ENCODE measurements at regions not wholly inside any gene's neighbourhood (a gene's known extent, or its start where the extent isn't known, plus 50 kb on each side); places are given as distances from the start of the nearest gene placed in this dataset.

- no peak overlapping the region for H3K4me3 Mint-ChIP-seq
Measured at GRCh38 chr5:124692950-124693349, 53.5 kb downstream of the ZNF608 start.

GRCh38 chr5:124692324-124692723 lies 54.1 kb downstream of the ZNF608 start:
- no peaks in the 10 kb centered on the region for H3K4me1 Mint-ChIP-seq (ENCODE audit: low read depth)
- H3K27ac Mint-ChIP-seq, result no peak overlapping the region
- peaks cover 2% of the 10 kb centered on the region for H3K36me3 Mint-ChIP-seq
- no peaks in the 10 kb centered on the region for H3K9me3 Mint-ChIP-seq (ENCODE audit: low read depth)
- H3K4me3 Mint-ChIP-seq, result no peak overlapping the region
- peaks cover 4% of the 10 kb centered on the region for H3K27me3 Mint-ChIP-seq

More at GRCh38 chr5:124692950-124693349, 53.5 kb downstream of the ZNF608 start:
- Mint-ChIP-seq H3K36me3 (peaks cover 2% of the 10 kb centered on the region), H3K27ac (no peak overlapping the region), H3K27me3 (peaks cover 4% of the 10 kb centered on the region), H3K4me1 (ENCODE audit: low read depth) (no peaks in the 10 kb centered on the region), H3K9me3 (ENCODE audit: low read depth) (no peaks in the 10 kb centered on the region)

- no peak overlapping the region for H3K27ac Mint-ChIP-seq
- no peaks in the 10 kb centered on the region for H3K9me3 Mint-ChIP-seq (ENCODE audit: low read depth)
- H3K4me1 Mint-ChIP-seq (ENCODE audit: low read depth), result no peaks in the 10 kb centered on the region
- H3K27me3 Mint-ChIP-seq, result peaks cover 4% of the 10 kb centered on the region
- no peak overlapping the region for H3K4me3 Mint-ChIP-seq
- H3K36me3 Mint-ChIP-seq, result no peaks in the 10 kb centered on the region
Measured at GRCh38 chr5:124689653-124690052, 56.8 kb downstream of the ZNF608 start.

GRCh38 chr5:124686239-124687004 lies 60.0 kb downstream of the ZNF608 start:
- Mint-ChIP-seq H3K9me3 (ENCODE audit: low read depth) (no peaks in the 10 kb centered on the region), H3K27me3 (peaks cover 2% of the 10 kb centered on the region), H3K4me1 (ENCODE audit: low read depth) (no peaks in the 10 kb centered on the region), H3K27ac (no peak overlapping the region), H3K36me3 (no peaks in the 10 kb centered on the region), H3K4me3 (no peak overlapping the region)

GRCh38 chr5:124685404-124685930 lies 61.0 kb downstream of the ZNF608 start:
- Mint-ChIP-seq H3K4me1 (ENCODE audit: low read depth) (no peaks in the 10 kb centered on the region), H3K9me3 (ENCODE audit: low read depth) (no peaks in the 10 kb centered on the region), H3K4me3 (no peak overlapping the region), H3K27ac (no peak overlapping the region), H3K36me3 (no peaks in the 10 kb centered on the region), H3K27me3 (peaks cover 2% of the 10 kb centered on the region)

- no peaks in the 10 kb centered on the region for H3K4me1 Mint-ChIP-seq (ENCODE audit: low read depth)
- H3K4me3 Mint-ChIP-seq, result no peak overlapping the region
- peaks cover 3% of the 10 kb centered on the region for H3K27me3 Mint-ChIP-seq
- H3K9me3 Mint-ChIP-seq (ENCODE audit: low read depth), result no peaks in the 10 kb centered on the region
- no peak overlapping the region for H3K27ac Mint-ChIP-seq
- H3K36me3 Mint-ChIP-seq, result no peaks in the 10 kb centered on the region
Measured at GRCh38 chr5:124683917-124684555, 62.4 kb downstream of the ZNF608 start.

- Mint-ChIP-seq H3K4me1 (ENCODE audit: low read depth) (no peaks in the 10 kb centered on the region), H3K4me3 (no peak overlapping the region), H3K27ac (no peak overlapping the region), H3K36me3 (no peaks in the 10 kb centered on the region), H3K27me3 (peaks cover 4% of the 10 kb centered on the region), H3K9me3 (ENCODE audit: low read depth) (no peaks in the 10 kb centered on the region)
Measured at GRCh38 chr5:124679578-124680199, 66.8 kb downstream of the ZNF608 start.

- H3K27me3 Mint-ChIP-seq, result peaks cover 4% of the 10 kb centered on the region
- no peaks in the 10 kb centered on the region for H3K9me3 Mint-ChIP-seq (ENCODE audit: low read depth)
- no peaks in the 10 kb centered on the region for H3K36me3 Mint-ChIP-seq
- H3K4me3 Mint-ChIP-seq, result no peak overlapping the region
- H3K4me1 Mint-ChIP-seq (ENCODE audit: low read depth), result no peaks in the 10 kb centered on the region
- no peak overlapping the region for H3K27ac Mint-ChIP-seq
Measured at GRCh38 chr5:124678922-124679519, 67.4 kb downstream of the ZNF608 start.

- Mint-ChIP-seq H3K4me3 (no peak overlapping the region), H3K9me3 (ENCODE audit: low read depth) (no peaks in the 10 kb centered on the region), H3K27ac (no peak overlapping the region), H3K27me3 (peaks cover 4% of the 10 kb centered on the region), H3K36me3 (no peaks in the 10 kb centered on the region), H3K4me1 (ENCODE audit: low read depth) (no peaks in the 10 kb centered on the region)
Measured at GRCh38 chr5:124678468-124678867, 68.0 kb downstream of the ZNF608 start.

GRCh38 chr5:124677374-124678351 lies 68.8 kb downstream of the ZNF608 start:
- Mint-ChIP-seq H3K36me3 (no peaks in the 10 kb centered on the region), H3K4me3 (no peak overlapping the region), H3K4me1 (ENCODE audit: low read depth) (no peaks in the 10 kb centered on the region), H3K9me3 (ENCODE audit: low read depth) (no peaks in the 10 kb centered on the region), H3K27ac (no peak overlapping the region), H3K27me3 (peaks cover 4% of the 10 kb centered on the region)

GRCh38 chr5:124675931-124676846 lies 70.2 kb downstream of the ZNF608 start:
- H3K4me3 Mint-ChIP-seq, result no peak overlapping the region
- H3K9me3 Mint-ChIP-seq (ENCODE audit: low read depth), result no peaks in the 10 kb centered on the region
- no peak overlapping the region for H3K27ac Mint-ChIP-seq

GRCh38 chr5:124671193-124671592 lies 75.2 kb downstream of the ZNF608 start:
- H3K4me1 Mint-ChIP-seq (ENCODE audit: low read depth), result no peaks in the 10 kb centered on the region

More at GRCh38 chr5:124675931-124676846, 70.2 kb downstream of the ZNF608 start:
- Mint-ChIP-seq H3K27me3 (peaks cover 4% of the 10 kb centered on the region), H3K36me3 (no peaks in the 10 kb centered on the region), H3K4me1 (ENCODE audit: low read depth) (no peaks in the 10 kb centered on the region)

GRCh38 chr5:124670722-124671184 lies 75.7 kb downstream of the ZNF608 start:
- no peak overlapping the region for H3K4me3 Mint-ChIP-seq
- peaks cover 3% of the 10 kb centered on the region for H3K27me3 Mint-ChIP-seq
- H3K27ac Mint-ChIP-seq, result no peak overlapping the region
- H3K9me3 Mint-ChIP-seq (ENCODE audit: low read depth), result no peaks in the 10 kb centered on the region
- no peaks in the 10 kb centered on the region for H3K36me3 Mint-ChIP-seq
- no peaks in the 10 kb centered on the region for H3K4me1 Mint-ChIP-seq (ENCODE audit: low read depth)

More at GRCh38 chr5:124671193-124671592, 75.2 kb downstream of the ZNF608 start:
- Mint-ChIP-seq H3K36me3 (no peaks in the 10 kb centered on the region), H3K4me3 (no peak overlapping the region), H3K27ac (no peak overlapping the region), H3K27me3 (peaks cover 3% of the 10 kb centered on the region), H3K9me3 (ENCODE audit: low read depth) (no peaks in the 10 kb centered on the region)
